Adrenal gland (tissue), 9 donors: ENCODE measurements at regions not wholly inside any gene's neighbourhood (a gene's known extent, or its start where the extent isn't known, plus 50 kb on each side); places are given as distances from the start of the nearest gene placed in this dataset.

Experiments used
- DNase-seq, 7 donors: peaks; one replicate each; pipeline ENCODE4 v3.0.0-alpha.2; 2019 to 2020
- H3K27ac ChIP-seq, 5 donors: fragments of 200-600 bp; sonication (generic) in 4 of 5; 1 replicate in 3 of 5; 2 replicates in 2 of 5; pipeline versions ENCODE4 v1.5.1 to v1.8.0; 2016 to 2020; ENCODE audit warnings: mild to moderate bottlenecking in 1 of 5
- H3K27me3 ChIP-seq: fragments of 200-600 bp; 2 replicates; pipeline ENCODE4 v1.8.0; 2021
- H3K36me3 ChIP-seq, 2 donors: fragments of 200-600 bp; replicated peaks in 1 of 2; 1 replicate in 1 of 2; 2 replicates in 1 of 2; pipeline versions ENCODE4 v1.5.1 to v1.8.0; 2018 to 2022
- H3K4me1 ChIP-seq, 2 donors: fragments of 200-600 bp; replicated peaks in 1 of 2; 1 replicate in 1 of 2; 2 replicates in 1 of 2; pipeline versions ENCODE4 v1.5.1 to v1.8.0; 2018 to 2021
- H3K4me3 ChIP-seq, 4 donors: fragments of 200-600 bp; sonication (generic) in 3 of 4; one replicate each; pipeline ENCODE4 v1.5.1; 2016 to 2018
- H3K9me3 ChIP-seq, 3 donors: fragments of 200-600 bp; sonication (generic) in 1 of 3; replicated peaks in 1 of 3; 1 replicate in 2 of 3; 2 replicates in 1 of 3; pipeline versions ENCODE4 v1.5.1 to v1.8.0; 2016 to 2021
- POLR2A ChIP-seq, 2 donors: fragments of 450-650 bp; IDR thresholded peaks; one replicate each; pipeline ENCODE4 v1.6.1; 2017; ENCODE audit warnings: antibody characterized with exemption in 2 of 2, mild to moderate bottlenecking in 2 of 2, moderate library complexity in 1 of 2
- WGBS, 4 donors: extraction: QIAGEN DNeasy Blood & Tissue Kit in 2 of 4; methylation state at CpG; one replicate each; pipeline versions ENCODE4 v1.1.5 to v1.1.7; 2013 to 2017; 5-methylcytosine and 5-hydroxymethylcytosine counted together
- intact Hi-C, 2 donors: fragments of 100-400 bp; cut with DNase I; formaldehyde crosslinking; loops; one replicate each; pipeline versions ENCODE4 v1.14.1 to v1.15.0; 2022 to 2023
- TF ChIP-seq, protein P1 (sequence below), 6 experiments: fragments of 450-650 bp in 4 of 6; fragments of 200-600 bp in 2 of 6; sonication (generic) in 1 of 6; IDR thresholded peaks; 1 replicate in 5 of 6; 2 replicates in 1 of 6; pipeline versions ENCODE4 v1.5.1 to v1.8.0; 2016 to 2021; ENCODE audit warnings: antibody characterized with exemption in 6 of 6, mild to moderate bottlenecking in 2 of 6, moderate library complexity in 1 of 6
- donor health status: healthy with polysubstance abuse.
- donor health status: Bipolar disorder and iron deficiency.
- donor health status: DM: yes; HTN: yes; CAD: no.
- donor health status: DM: no; HTN: no; CAD: no.
- donor health status: DM: no; HTN: no; CAD: no.

GRCh38 chr16:59192551-59193199 lies 458.6 kb upstream of the GOT2 start:
- H3K27ac ChIP-seq: no peak overlapping the region
- H3K9me3 ChIP-seq: no peaks in the 10 kb centered on the region
- H3K27me3 ChIP-seq: no peaks in the 10 kb centered on the region
- intact Hi-C loops: no loop called here
- WGBS, 4 donors: 32 to 45% (median 42%) methylated on average over 4 to 6 of the region's 6 CpGs
- H3K4me1 ChIP-seq: no peaks in the 10 kb centered on the region
- no peak overlapping the region for H3K4me3 ChIP-seq
- H3K36me3 ChIP-seq: no peaks in the 10 kb centered on the region
- DNase-seq: peak in 6 of 7 donors; percentile 12 to 59 (median 21)
- no peak for TF ChIP-seq POLR2A (IDR thresholded peaks at IDR 0.05)
- TF ChIP-seq, protein P1, sequence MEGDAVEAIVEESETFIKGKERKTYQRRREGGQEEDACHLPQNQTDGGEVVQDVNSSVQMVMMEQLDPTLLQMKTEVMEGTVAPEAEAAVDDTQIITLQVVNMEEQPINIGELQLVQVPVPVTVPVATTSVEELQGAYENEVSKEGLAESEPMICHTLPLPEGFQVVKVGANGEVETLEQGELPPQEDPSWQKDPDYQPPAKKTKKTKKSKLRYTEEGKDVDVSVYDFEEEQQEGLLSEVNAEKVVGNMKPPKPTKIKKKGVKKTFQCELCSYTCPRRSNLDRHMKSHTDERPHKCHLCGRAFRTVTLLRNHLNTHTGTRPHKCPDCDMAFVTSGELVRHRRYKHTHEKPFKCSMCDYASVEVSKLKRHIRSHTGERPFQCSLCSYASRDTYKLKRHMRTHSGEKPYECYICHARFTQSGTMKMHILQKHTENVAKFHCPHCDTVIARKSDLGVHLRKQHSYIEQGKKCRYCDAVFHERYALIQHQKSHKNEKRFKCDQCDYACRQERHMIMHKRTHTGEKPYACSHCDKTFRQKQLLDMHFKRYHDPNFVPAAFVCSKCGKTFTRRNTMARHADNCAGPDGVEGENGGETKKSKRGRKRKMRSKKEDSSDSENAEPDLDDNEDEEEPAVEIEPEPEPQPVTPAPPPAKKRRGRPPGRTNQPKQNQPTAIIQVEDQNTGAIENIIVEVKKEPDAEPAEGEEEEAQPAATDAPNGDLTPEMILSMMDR (IDR thresholded peaks at IDR 0.05): peak in 4 of 6 experiments; percentile 6 to 43 (median 28)

- Histone ChIP-seq H3K4me1 (no peaks in the 10 kb centered on the region), H3K27ac (no peak overlapping the region), H3K36me3 (no peaks in the 10 kb centered on the region), H3K4me3 (no peak overlapping the region), H3K9me3 (no peaks in the 10 kb centered on the region), H3K27me3 (no peaks in the 10 kb centered on the region)
- intact Hi-C loops: no loop called here
- TF ChIP-seq POLR2A (IDR thresholded peaks at IDR 0.05): no peak
- DNase-seq: no peak
Measured at GRCh38 chr16:59190731-59191130, 456.6 kb upstream of the GOT2 start.

DNA sequence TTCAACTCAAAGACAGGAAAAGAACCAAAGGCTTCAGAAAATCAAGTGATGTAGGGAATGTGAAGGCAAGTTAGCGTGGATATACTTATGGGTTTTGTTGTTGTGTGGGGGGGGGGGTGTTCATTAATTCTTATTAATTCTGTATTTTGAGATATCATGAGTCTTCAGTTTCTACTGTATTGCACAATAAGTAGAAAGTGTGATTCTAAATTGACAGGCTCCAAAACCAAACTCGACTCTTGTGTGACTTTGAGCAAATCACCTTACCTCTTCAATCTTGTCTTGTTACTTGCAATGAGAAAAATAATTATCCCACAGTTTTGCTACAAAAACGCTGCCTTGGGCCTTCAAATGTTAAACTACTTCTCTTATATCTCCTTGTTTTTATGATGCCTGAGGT lies 453.9 kb upstream of the GOT2 start:
- WGBS, 4 donors: 62 to 83% (median 69%) methylated on average over 3 of the region's 3 CpGs
- intact Hi-C loops: no loop called here

GRCh38 chr16:59181821-59182420 lies 447.8 kb upstream of the GOT2 start:
- 87 to 92% (median 90%) methylated on average over 4 to 9 of the region's 9 CpGs for WGBS, 4 donors
- DNase-seq: no peak
- TF ChIP-seq, protein P1 (IDR thresholded peaks at IDR 0.05): no peak
- TF ChIP-seq POLR2A (IDR thresholded peaks at IDR 0.05): no peak
- Histone ChIP-seq H3K4me3 (no peak overlapping the region), H3K27ac (no peak overlapping the region), H3K9me3 (no peaks in the 10 kb centered on the region), H3K4me1 (no peaks in the 10 kb centered on the region), H3K36me3 (no peaks in the 10 kb centered on the region), H3K27me3 (no peaks in the 10 kb centered on the region)
- intact Hi-C loops: no loop called here

More for the DNA sequence above, 453.9 kb upstream of the GOT2 start:
- DNase-seq: no peak
- TF ChIP-seq POLR2A (IDR thresholded peaks at IDR 0.05): no peak
- TF ChIP-seq, protein P1 (IDR thresholded peaks at IDR 0.05): no peak
- Histone ChIP-seq H3K9me3 (no peaks in the 10 kb centered on the region), H3K36me3 (no peaks in the 10 kb centered on the region), H3K4me1 (no peaks in the 10 kb centered on the region), H3K27ac (no peak overlapping the region), H3K4me3 (no peak overlapping the region), H3K27me3 (no peaks in the 10 kb centered on the region)

GRCh38 chr16:59180083-59180476 lies 446.0 kb upstream of the GOT2 start:
- Histone ChIP-seq H3K9me3 (no peaks in the 10 kb centered on the region), H3K27me3 (no peaks in the 10 kb centered on the region), H3K27ac (no peak overlapping the region), H3K4me1 (no peaks in the 10 kb centered on the region), H3K36me3 (no peaks in the 10 kb centered on the region), H3K4me3 (no peak overlapping the region)
- intact Hi-C loops: no loop called here
- WGBS, 4 donors: 24 to 52% (median 34%) methylated on average over 1 of the region's 1 CpG
- TF ChIP-seq POLR2A (IDR thresholded peaks at IDR 0.05): no peak
- TF ChIP-seq, protein P1 (IDR thresholded peaks at IDR 0.05): no peak
- DNase-seq: no peak
